ENCODE measurements at regions not wholly inside any gene's neighbourhood (a gene's known extent, or its start where the extent isn't known, plus 50 kb on each side); places are given as distances from the start of the nearest gene placed in this dataset.
"Not testable (repeated sequence)": the region's sequence is repeated elsewhere in the genome, so short reads cannot be mapped to it uniquely, and the experiment has no call there.

GRCh38 chr3:65017359-65017758, 329.6 kb upstream of the ADAMTS9 start:
- no peak overlapping the region for H3K9ac ChIP-seq (ENCODE audit: insufficient read length)
- TF ChIP-seq EZH2 (IDR thresholded peaks at IDR 0.05) (no peak), POLR2AphosphoS5 (IDR thresholded peaks at IDR 0.05; ENCODE audit: borderline replicate concordance, low read depth, low read length) (no peak), FOXP2 (optimal IDR thresholded peaks at IDR 0.05; ENCODE audit: control extremely low read depth, extremely low read length, insufficient read depth) (no peak)
- no peaks in the 10 kb centered on the region for H3K9me3 ChIP-seq (ENCODE audit: low read depth, low read length)
- no peak overlapping the region for H3K4me3 ChIP-seq
- H3K27ac ChIP-seq: no peak overlapping the region
- no peak for DNase-seq (ENCODE audit: low read depth, low spot score)
- H3K36me3 ChIP-seq (ENCODE audit: insufficient read depth, low read length): no peaks in the 10 kb centered on the region

GRCh38 chr3:65015711-65016110, 327.9 kb upstream of the ADAMTS9 start:
- H3K4me3 ChIP-seq: no peak overlapping the region
- no peak overlapping the region for H3K27ac ChIP-seq
- H3K9me3 ChIP-seq (ENCODE audit: low read depth, low read length): no peaks in the 10 kb centered on the region
- no peaks in the 10 kb centered on the region for H3K36me3 ChIP-seq (ENCODE audit: insufficient read depth, low read length)
- no peak overlapping the region for H3K9ac ChIP-seq (ENCODE audit: insufficient read length)
- TF ChIP-seq EZH2 (IDR thresholded peaks at IDR 0.05): no peak
- TF ChIP-seq FOXP2 (optimal IDR thresholded peaks at IDR 0.05; ENCODE audit: control extremely low read depth, extremely low read length, insufficient read depth): no peak
- no peak for TF ChIP-seq POLR2AphosphoS5 (IDR thresholded peaks at IDR 0.05; ENCODE audit: borderline replicate concordance, low read depth, low read length)
- DNase-seq (ENCODE audit: low read depth, low spot score): no peak

GRCh38 chr3:65013053-65013452, 325.3 kb upstream of the ADAMTS9 start:
- TF ChIP-seq POLR2AphosphoS5 (IDR thresholded peaks at IDR 0.05; ENCODE audit: borderline replicate concordance, low read depth, low read length) (no peak), FOXP2 (optimal IDR thresholded peaks at IDR 0.05; ENCODE audit: control extremely low read depth, extremely low read length, insufficient read depth) (no peak), EZH2 (IDR thresholded peaks at IDR 0.05) (no peak)

GRCh38 chr3:65006300-65006739, 318.5 kb upstream of the ADAMTS9 start:
- peak overlapping the region; percentile 28; the same call in 1 of the 2 replicates for H3K4me3 ChIP-seq
- H3K9me3 ChIP-seq (ENCODE audit: low read depth, low read length): no peaks in the 10 kb centered on the region
- TF ChIP-seq POLR2AphosphoS5 (IDR thresholded peaks at IDR 0.05; ENCODE audit: borderline replicate concordance, low read depth, low read length): no peak
- H3K36me3 ChIP-seq (ENCODE audit: insufficient read depth, low read length): no peaks in the 10 kb centered on the region
- H3K9ac ChIP-seq (ENCODE audit: insufficient read length): no peak overlapping the region
- 0 out of 2 replicates have a peak overlapping the region, but pooled peaks have one; percentile 13 for H3K27ac ChIP-seq
- DNase-seq (ENCODE audit: low read depth, low spot score): no peak

More at GRCh38 chr3:65013053-65013452, 325.3 kb upstream of the ADAMTS9 start:
- Histone ChIP-seq H3K4me3 (no peak overlapping the region), H3K36me3 (ENCODE audit: insufficient read depth, low read length) (no peaks in the 10 kb centered on the region), H3K9ac (ENCODE audit: insufficient read length) (no peak overlapping the region), H3K9me3 (ENCODE audit: low read depth, low read length) (no peaks in the 10 kb centered on the region), H3K27ac (no peak overlapping the region)
- DNase-seq (ENCODE audit: low read depth, low spot score): no peak

GRCh38 chr3:65005486-65005885, 317.7 kb upstream of the ADAMTS9 start:
- DNase-seq (ENCODE audit: low read depth, low spot score): no peak
- no peak overlapping the region for H3K4me3 ChIP-seq
- no peak overlapping the region for H3K27ac ChIP-seq
- H3K9me3 ChIP-seq (ENCODE audit: low read depth, low read length): no peaks in the 10 kb centered on the region
- H3K36me3 ChIP-seq (ENCODE audit: insufficient read depth, low read length): no peaks in the 10 kb centered on the region
- TF ChIP-seq EZH2 (IDR thresholded peaks at IDR 0.05): no peak
- no peak for TF ChIP-seq FOXP2 (optimal IDR thresholded peaks at IDR 0.05; ENCODE audit: control extremely low read depth, extremely low read length, insufficient read depth)
- TF ChIP-seq POLR2AphosphoS5 (IDR thresholded peaks at IDR 0.05; ENCODE audit: borderline replicate concordance, low read depth, low read length): no peak
- H3K9ac ChIP-seq (ENCODE audit: insufficient read length): no peak overlapping the region

- no peak for TF ChIP-seq POLR2AphosphoS5 (IDR thresholded peaks at IDR 0.05; ENCODE audit: borderline replicate concordance, low read depth, low read length)
- no peak for TF ChIP-seq EZH2 (IDR thresholded peaks at IDR 0.05)
- TF ChIP-seq FOXP2 (optimal IDR thresholded peaks at IDR 0.05; ENCODE audit: control extremely low read depth, extremely low read length, insufficient read depth): no peak
- H3K27ac ChIP-seq: no peak overlapping the region
These were observed 317.0 kb upstream of the ADAMTS9 start for GRCh38 chr3:65004795-65005295.

GRCh38 chr3:65004306-65004705, 316.5 kb upstream of the ADAMTS9 start:
- Histone ChIP-seq H3K36me3 (ENCODE audit: insufficient read depth, low read length) (no peaks in the 10 kb centered on the region), H3K9me3 (ENCODE audit: low read depth, low read length) (no peaks in the 10 kb centered on the region), H3K27ac (no peak overlapping the region), H3K9ac (ENCODE audit: insufficient read length) (no peak overlapping the region), H3K4me3 (no peak overlapping the region)
- no peak for DNase-seq (ENCODE audit: low read depth, low spot score)
- TF ChIP-seq EZH2 (IDR thresholded peaks at IDR 0.05): no peak
- no peak for TF ChIP-seq FOXP2 (optimal IDR thresholded peaks at IDR 0.05; ENCODE audit: control extremely low read depth, extremely low read length, insufficient read depth)
- no peak for TF ChIP-seq POLR2AphosphoS5 (IDR thresholded peaks at IDR 0.05; ENCODE audit: borderline replicate concordance, low read depth, low read length)

More at GRCh38 chr3:65004795-65005295, 317.0 kb upstream of the ADAMTS9 start:
- Histone ChIP-seq H3K36me3 (ENCODE audit: insufficient read depth, low read length) (no peaks in the 10 kb centered on the region), H3K9ac (ENCODE audit: insufficient read length) (no peak overlapping the region), H3K9me3 (ENCODE audit: low read depth, low read length) (no peaks in the 10 kb centered on the region), H3K4me3 (no peak overlapping the region)
- DNase-seq (ENCODE audit: low read depth, low spot score): no peak

GRCh38 chr3:65001119-65001518, 313.3 kb upstream of the ADAMTS9 start:
- not testable (repeated sequence) for H3K9ac ChIP-seq (ENCODE audit: insufficient read length); H3K9me3 ChIP-seq (ENCODE audit: low read depth, low read length); DNase-seq (ENCODE audit: low read depth, low spot score); H3K27ac ChIP-seq; H3K4me3 ChIP-seq; H3K36me3 ChIP-seq (ENCODE audit: insufficient read depth, low read length)

- Histone ChIP-seq H3K9me3 (ENCODE audit: low read depth, low read length) (no peaks in the 10 kb centered on the region), H3K27ac (no peak overlapping the region), H3K36me3 (ENCODE audit: insufficient read depth, low read length) (no peaks in the 10 kb centered on the region), H3K4me3 (no peak overlapping the region), H3K9ac (ENCODE audit: insufficient read length) (no peak overlapping the region)
- DNase-seq (ENCODE audit: low read depth, low spot score): no peak
- no peak for TF ChIP-seq FOXP2 (optimal IDR thresholded peaks at IDR 0.05; ENCODE audit: control extremely low read depth, extremely low read length, insufficient read depth)
- TF ChIP-seq POLR2AphosphoS5 (IDR thresholded peaks at IDR 0.05; ENCODE audit: borderline replicate concordance, low read depth, low read length): no peak
- TF ChIP-seq EZH2 (IDR thresholded peaks at IDR 0.05): no peak
These were observed 310.5 kb upstream of the ADAMTS9 start for GRCh38 chr3:64998317-64998716.

Measured in SK-N-MC (cell line).